Karpas-422 (cell line): ENCODE measurements at regions not wholly inside any gene's neighbourhood (a gene's known extent, or its start where the extent isn't known, plus 50 kb on each side); places are given as distances from the start of the nearest gene placed in this dataset.
A peak's percentile ranks its signal among the peaks of the same experiment; 100 is the strongest.

Experiments used
- DNase-seq: peaks from one replicate; pipeline ENCODE4 v3.0.0-alpha.2; 2015
- H2AFZ ChIP-seq: fragments of 200-600 bp; sonication (generic); 2 replicates; pipeline ENCODE4 v1.6.1; 2014; ENCODE audit warnings: antibody characterized with exemption, low read length, mixed read lengths
- H3K27ac ChIP-seq: fragments of 200-600 bp; sonication (generic); 2 replicates; pipeline ENCODE4 v1.5.1; 2014; ENCODE audit warnings: mild to moderate bottlenecking, low read length, moderate library complexity
- H3K27me3 ChIP-seq: fragments of 200-600 bp; sonication (generic); 2 replicates; pipeline ENCODE4 v1.6.1; 2014; ENCODE audit warnings: low read length, mixed read lengths
- H3K36me3 ChIP-seq: fragments of 200-600 bp; sonication (generic); 2 replicates; pipeline ENCODE4 v1.6.1; 2014; ENCODE audit warnings: low read length, mixed read lengths; ENCODE audit not compliant: insufficient read depth
- H3K4me1 ChIP-seq: fragments of 200-600 bp; sonication (generic); 2 replicates; pipeline ENCODE4 v1.6.1; 2014; ENCODE audit warnings: mild to moderate bottlenecking, low read length, mixed read lengths
- H3K4me2 ChIP-seq: fragments of 200-600 bp; sonication (generic); 2 replicates; pipeline ENCODE4 v1.6.1; 2014; ENCODE audit warnings: low read length, low read depth, mild to moderate bottlenecking; ENCODE audit not compliant: poor library complexity, severe bottlenecking
- H3K4me3 ChIP-seq: fragments of 200-600 bp; sonication (generic); 2 replicates; pipeline ENCODE4 v1.5.1; 2014; ENCODE audit warnings: mild to moderate bottlenecking, antibody characterized with exemption, low read length, mixed read lengths
- H3K79me2 ChIP-seq: fragments of 200-600 bp; sonication (generic); 2 replicates; pipeline ENCODE4 v1.6.1; 2014; ENCODE audit warnings: mild to moderate bottlenecking, low read length, mixed read lengths
- H3K9ac ChIP-seq: fragments of 200-600 bp; sonication (generic); 2 replicates; pipeline ENCODE4 v1.6.0; 2014; ENCODE audit warnings: low read length
- H3K9me2 ChIP-seq: fragments of 200-600 bp; sonication (generic), shearing (Covaris generic); replicated peaks from 2 replicates; pipeline ENCODE4 v1.6.0; 2014; ENCODE audit warnings: mild to moderate bottlenecking, low read length, moderate library complexity; ENCODE audit not compliant: insufficient read depth
- H3K9me3 ChIP-seq: fragments of 300-700, 200-600 bp; sonication (generic); 2 replicates; pipeline ENCODE4 v1.6.1; 2014; ENCODE audit warnings: low read length, mixed read lengths
- H4K20me1 ChIP-seq: fragments of 200-600 bp; sonication (generic); 2 replicates; pipeline ENCODE4 v1.6.1; 2014; ENCODE audit warnings: mild to moderate bottlenecking, antibody characterized with exemption, low read length, low read depth; ENCODE audit not compliant: insufficient read depth

DNA sequence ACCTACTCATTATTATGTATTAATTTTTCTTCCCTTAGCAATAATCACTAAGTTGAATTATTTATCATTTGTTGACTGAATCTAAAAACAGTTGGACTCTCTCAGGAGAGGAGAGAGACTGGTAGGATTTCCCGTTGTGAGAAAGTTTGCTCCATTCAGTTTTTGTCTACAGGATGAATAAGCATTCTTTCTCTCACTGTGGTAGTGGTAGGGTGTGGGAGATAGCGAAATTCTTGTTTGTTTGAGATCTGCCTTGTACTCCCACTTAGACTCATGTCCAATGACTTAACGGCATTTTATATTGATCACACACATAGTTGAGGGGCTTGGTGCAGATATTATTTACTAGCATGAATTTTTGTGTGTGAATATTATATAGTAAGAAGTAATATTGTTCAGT lies 421.0 kb upstream of the PDE3A start:
- H3K4me2 ChIP-seq: no peak overlapping the region
- H3K4me3 ChIP-seq: no peak overlapping the region
- H3K9me3 ChIP-seq: no peaks in the 10 kb centered on the region
- no peaks in the 10 kb centered on the region for H3K79me2 ChIP-seq
- no peaks in the 10 kb centered on the region for H4K20me1 ChIP-seq
- no peak overlapping the region for H2AFZ ChIP-seq
- no peaks in the 10 kb centered on the region for H3K36me3 ChIP-seq
- H3K4me1 ChIP-seq: no peaks in the 10 kb centered on the region
- H3K9me2 ChIP-seq: no peaks in the 10 kb centered on the region
- H3K27ac ChIP-seq: no peak overlapping the region
- no peak for DNase-seq
- no peak overlapping the region for H3K9ac ChIP-seq
- no peaks in the 10 kb centered on the region for H3K27me3 ChIP-seq

DNA sequence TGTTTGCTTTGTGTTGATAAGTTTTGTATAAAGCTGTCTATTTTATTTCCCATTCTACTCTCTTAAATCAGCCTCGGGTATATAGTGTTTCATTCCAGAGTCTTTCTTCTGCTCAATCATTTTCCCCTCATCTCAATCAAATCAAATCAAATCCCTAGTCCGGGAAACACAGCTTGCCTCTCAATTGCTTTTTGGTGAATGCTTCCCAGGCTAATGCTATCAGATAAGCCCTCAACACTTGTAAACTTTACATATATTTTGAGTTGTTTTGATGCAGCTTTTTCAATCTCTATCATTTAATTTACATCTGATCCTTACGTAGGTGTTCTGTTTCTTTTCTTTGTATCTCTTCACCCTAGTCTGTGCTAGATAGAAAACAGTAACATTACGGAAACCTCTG lies 416.7 kb upstream of the PDE3A start:
- no peaks in the 10 kb centered on the region for H3K9me2 ChIP-seq
- no peak overlapping the region for H3K4me3 ChIP-seq
- no peak for DNase-seq
- no peaks in the 10 kb centered on the region for H3K79me2 ChIP-seq
- no peak overlapping the region for H3K4me2 ChIP-seq
- H3K27me3 ChIP-seq: no peaks in the 10 kb centered on the region
- H3K27ac ChIP-seq: no peak overlapping the region
- H2AFZ ChIP-seq: no peak overlapping the region
- no peaks in the 10 kb centered on the region for H3K36me3 ChIP-seq
- no peak overlapping the region for H3K9ac ChIP-seq
- H3K4me1 ChIP-seq: no peaks in the 10 kb centered on the region
- H3K9me3 ChIP-seq: no peaks in the 10 kb centered on the region
- no peaks in the 10 kb centered on the region for H4K20me1 ChIP-seq

DNA sequence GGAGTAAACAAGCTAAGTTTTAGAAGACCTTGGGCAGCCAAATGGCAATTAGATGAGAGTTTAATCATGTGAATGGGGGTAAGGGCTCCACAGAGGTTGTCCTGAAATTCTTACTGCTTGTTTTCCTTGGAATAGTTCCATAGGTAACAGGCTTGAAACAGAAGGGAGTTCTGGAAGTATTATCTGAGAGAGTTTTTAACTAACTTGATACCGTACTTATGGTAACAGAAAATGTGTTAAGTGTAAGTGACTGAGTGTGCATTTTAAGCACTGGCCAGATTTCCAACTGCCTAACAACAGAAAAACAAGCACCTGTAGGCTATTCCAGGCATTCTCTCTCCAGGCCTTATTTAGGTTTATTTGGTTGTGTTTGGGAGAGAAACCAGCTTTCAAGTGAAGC lies 414.6 kb upstream of the PDE3A start:
- H3K4me1 ChIP-seq: no peaks in the 10 kb centered on the region
- no peak overlapping the region for H2AFZ ChIP-seq

DNA sequence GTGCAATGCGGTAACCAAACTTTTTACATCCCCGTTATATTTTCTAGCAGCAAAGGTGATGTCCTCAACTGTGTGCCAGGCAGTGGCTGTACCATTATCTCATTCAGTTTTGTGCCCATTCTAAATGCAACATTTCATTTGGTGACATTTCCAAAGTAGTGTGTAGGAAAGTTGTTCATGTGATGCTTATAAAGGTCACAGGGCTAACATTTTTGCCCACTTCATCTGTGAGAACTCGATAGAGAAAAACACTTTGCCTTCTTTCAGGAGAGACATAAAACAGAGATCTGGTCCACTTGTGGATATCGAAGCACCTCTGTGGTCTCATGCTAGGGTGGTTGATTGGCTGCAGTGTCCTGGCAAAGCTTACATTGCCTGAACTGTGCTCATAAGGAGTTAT lies 414.2 kb upstream of the PDE3A start:
- H2AFZ ChIP-seq: no peak overlapping the region
- H3K4me3 ChIP-seq: no peak overlapping the region
- no peak for DNase-seq
- H3K36me3 ChIP-seq: no peaks in the 10 kb centered on the region
- no peaks in the 10 kb centered on the region for H3K79me2 ChIP-seq
- H3K9me2 ChIP-seq: no peaks in the 10 kb centered on the region
- no peaks in the 10 kb centered on the region for H3K4me1 ChIP-seq
- H4K20me1 ChIP-seq: no peaks in the 10 kb centered on the region
- no peaks in the 10 kb centered on the region for H3K27me3 ChIP-seq
- H3K27ac ChIP-seq: no peak overlapping the region
- no peak overlapping the region for H3K4me2 ChIP-seq
- no peaks in the 10 kb centered on the region for H3K9me3 ChIP-seq
- no peak overlapping the region for H3K9ac ChIP-seq

More for the DNA sequence above, 414.6 kb upstream of the PDE3A start:
- H3K36me3 ChIP-seq: no peaks in the 10 kb centered on the region
- no peaks in the 10 kb centered on the region for H4K20me1 ChIP-seq
- no peak overlapping the region for H3K4me2 ChIP-seq
- no peaks in the 10 kb centered on the region for H3K9me2 ChIP-seq
- no peak overlapping the region for H3K4me3 ChIP-seq
- H3K27ac ChIP-seq: no peak overlapping the region
- no peak for DNase-seq
- no peaks in the 10 kb centered on the region for H3K9me3 ChIP-seq
- H3K27me3 ChIP-seq: no peaks in the 10 kb centered on the region
- no peak overlapping the region for H3K9ac ChIP-seq
- H3K79me2 ChIP-seq: no peaks in the 10 kb centered on the region

DNA sequence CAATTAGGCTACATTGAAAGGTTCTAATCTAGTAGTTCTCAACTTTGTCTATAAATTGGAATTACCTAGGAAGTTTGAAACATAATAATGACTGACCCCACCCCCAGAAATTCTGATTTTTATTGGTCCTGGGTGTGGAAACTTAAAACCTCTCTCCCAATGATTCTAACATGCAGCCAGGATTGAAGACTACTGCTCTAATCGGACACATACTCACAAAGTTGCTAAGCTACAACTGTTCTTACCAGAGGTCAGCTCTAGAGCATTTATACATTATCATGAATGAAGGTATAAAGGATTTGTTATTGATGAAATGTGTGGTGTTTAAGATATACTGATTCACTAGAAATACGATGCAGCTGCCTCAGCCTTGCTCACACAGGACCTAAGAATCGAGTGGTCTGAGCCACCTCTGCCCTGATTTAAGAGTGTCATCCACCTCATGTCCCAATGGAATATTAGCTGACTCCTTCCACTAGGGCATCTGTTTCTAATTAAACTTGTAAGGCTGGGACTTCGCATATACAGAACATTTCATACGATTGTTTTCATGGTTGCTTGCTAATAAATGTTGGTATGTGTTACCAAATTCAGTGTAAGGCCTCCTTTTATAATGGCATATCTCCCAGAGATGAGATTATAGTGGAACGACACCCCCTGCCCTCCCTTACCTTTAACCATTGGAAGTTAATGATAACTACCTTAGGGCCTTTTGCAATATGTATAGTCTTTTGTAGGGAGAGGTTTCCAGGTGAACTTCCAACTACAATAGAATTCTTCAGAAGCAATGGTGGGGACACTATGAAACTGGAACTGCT lies 410.8 kb upstream of the PDE3A start:
- Histone ChIP-seq H3K79me2 (no peaks in the 10 kb centered on the region), H3K4me2 (no peak overlapping the region), H3K27me3 (no peaks in the 10 kb centered on the region), H3K36me3 (no peaks in the 10 kb centered on the region), H2AFZ (no peak overlapping the region), H3K9me3 (no peaks in the 10 kb centered on the region), H3K27ac (no peak overlapping the region), H3K4me1 (no peaks in the 10 kb centered on the region), H3K9ac (no peak overlapping the region), H3K4me3 (no peak overlapping the region), H3K9me2 (no peaks in the 10 kb centered on the region), H4K20me1 (no peaks in the 10 kb centered on the region)
- DNase-seq: peak; percentile 24

DNA sequence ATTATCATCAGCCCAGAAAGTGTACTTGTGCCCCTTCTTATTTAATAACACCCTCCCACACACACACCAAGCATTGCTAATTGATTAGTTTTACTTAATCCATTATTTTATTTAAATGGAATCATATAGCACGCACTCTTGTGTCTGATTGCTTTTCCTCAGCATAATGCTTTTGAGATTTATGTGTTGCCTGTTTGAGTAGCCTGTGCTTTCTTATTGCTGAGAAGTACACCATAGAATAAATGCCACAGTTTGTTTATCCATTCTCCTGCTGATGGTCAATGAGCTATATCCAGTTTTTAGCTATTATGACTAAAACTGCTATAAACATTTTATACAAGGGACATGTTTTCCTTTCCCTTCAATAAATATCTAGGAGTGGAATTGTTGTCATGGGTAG lies 409.9 kb upstream of the PDE3A start:
- H3K4me2 ChIP-seq: no peak overlapping the region
- H2AFZ ChIP-seq: no peak overlapping the region
- no peak overlapping the region for H3K9ac ChIP-seq
- no peaks in the 10 kb centered on the region for H4K20me1 ChIP-seq
- DNase-seq: no peak
- H3K27ac ChIP-seq: no peak overlapping the region
- no peaks in the 10 kb centered on the region for H3K79me2 ChIP-seq
- no peak overlapping the region for H3K4me3 ChIP-seq
- H3K4me1 ChIP-seq: no peaks in the 10 kb centered on the region
- no peaks in the 10 kb centered on the region for H3K27me3 ChIP-seq
- H3K36me3 ChIP-seq: no peaks in the 10 kb centered on the region
- H3K9me2 ChIP-seq: no peaks in the 10 kb centered on the region
- no peaks in the 10 kb centered on the region for H3K9me3 ChIP-seq

DNA sequence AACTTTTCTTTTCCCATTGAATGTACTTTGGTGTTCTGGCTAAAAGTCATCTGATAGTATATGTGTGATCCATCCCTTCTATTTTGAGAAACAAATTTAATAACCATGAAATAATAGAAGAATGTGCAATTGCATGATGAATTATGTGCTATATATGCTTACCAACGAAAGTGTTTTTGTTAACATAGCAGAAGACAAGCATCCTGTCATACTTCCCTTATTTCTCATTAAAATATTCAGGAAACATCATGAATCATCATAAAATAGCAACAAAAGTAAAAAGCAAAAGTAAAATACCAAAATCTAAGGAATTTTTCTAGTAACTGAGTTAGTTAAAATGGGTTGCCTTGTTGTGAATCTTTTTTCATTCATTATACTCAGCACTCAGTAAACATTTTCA lies 409.0 kb upstream of the PDE3A start:
- Histone ChIP-seq H3K9me3 (no peaks in the 10 kb centered on the region), H3K9me2 (no peaks in the 10 kb centered on the region), H3K4me2 (no peak overlapping the region), H3K27me3 (no peaks in the 10 kb centered on the region), H3K36me3 (no peaks in the 10 kb centered on the region), H4K20me1 (no peaks in the 10 kb centered on the region), H3K4me1 (no peaks in the 10 kb centered on the region), H3K27ac (no peak overlapping the region), H3K79me2 (no peaks in the 10 kb centered on the region), H3K4me3 (no peak overlapping the region), H3K9ac (no peak overlapping the region), H2AFZ (no peak overlapping the region)
- DNase-seq: no peak

DNA sequence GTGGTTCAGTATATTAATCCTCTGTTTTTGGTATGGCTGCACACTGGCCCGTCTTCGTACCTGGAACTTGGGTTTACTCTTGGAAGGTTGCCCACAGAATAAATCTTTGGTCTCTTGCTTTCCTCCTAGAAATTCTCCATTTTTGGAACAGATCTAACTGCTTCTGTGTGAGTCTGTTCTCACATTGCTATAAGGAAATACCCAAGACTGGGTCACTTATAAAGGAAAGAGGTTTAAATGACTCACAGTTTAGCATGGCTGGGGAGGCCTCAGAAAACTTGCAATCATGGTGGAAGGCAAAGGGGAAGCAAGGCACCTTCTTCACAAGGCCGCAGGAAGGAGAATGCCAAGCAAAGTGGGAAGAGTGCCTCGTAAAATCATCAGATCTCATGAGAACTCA lies 407.8 kb upstream of the PDE3A start:
- H3K9ac ChIP-seq: no peak overlapping the region
- H2AFZ ChIP-seq: no peak overlapping the region
- H3K27me3 ChIP-seq: no peaks in the 10 kb centered on the region

More for the DNA sequence above, 407.8 kb upstream of the PDE3A start:
- H3K9me3 ChIP-seq: no peaks in the 10 kb centered on the region
- no peak for DNase-seq
- no peak overlapping the region for H3K4me2 ChIP-seq
- H4K20me1 ChIP-seq: no peaks in the 10 kb centered on the region
- no peaks in the 10 kb centered on the region for H3K36me3 ChIP-seq
- H3K4me3 ChIP-seq: no peak overlapping the region
- no peaks in the 10 kb centered on the region for H3K4me1 ChIP-seq
- H3K27ac ChIP-seq: no peak overlapping the region
- no peaks in the 10 kb centered on the region for H3K79me2 ChIP-seq
- no peaks in the 10 kb centered on the region for H3K9me2 ChIP-seq
